IMR-90 (cell line): ENCODE measurements at regions not wholly inside any gene's neighbourhood (a gene's known extent, or its start where the extent isn't known, plus 50 kb on each side); places are given as distances from the start of the nearest gene placed in this dataset.

Source experiments
- ATAC-seq: fragments of 200-7000 bp; cut with Tn5 transposase; 2 replicates; pipeline ENCODE4 v1.9.1; 2020; ENCODE audit warnings: low read depth, mild to moderate bottlenecking, moderate library complexity
- BruUV-seq: library from RNA; stranded (reverse); fragments of 400-500 nt; replicated peaks from 2 replicates; lab custom pipeline; 2021; lab: Mats Ljungman, UMichigan
- CTCF ChIA-PET: fragments of 300-600 bp; formaldehyde crosslinking; extraction: SDS; loops from one replicate; lab custom pipeline; 2021; ENCODE audit warnings: antibody characterized with exemption; lab: Yijun Ruan, JAX
- POLR2A ChIA-PET: fragments of 300-600 bp; sonication (Branson Sonifier 250); formaldehyde crosslinking; loops from one replicate; lab custom pipeline; 2022; ENCODE audit warnings: antibody characterized with exemption; ENCODE audit not compliant: unreplicated experiment; lab: Charles Lee
- DNase-seq: peaks from one replicate; pipeline ENCODE4 v3.0.0; 2013
- H2AFZ ChIP-seq: replicated peaks from 2 replicates; pipeline ENCODE3; 2013; ENCODE audit warnings: low read length, mild to moderate bottlenecking; ENCODE audit not compliant: poor library complexity
- H2AK5ac ChIP-seq: 2 replicates; pipeline ENCODE4 v1.6.1; 2013; ENCODE audit warnings: low read depth, low read length, inconsistent platforms
- H2AK9ac ChIP-seq: replicated peaks from 2 replicates; pipeline ENCODE3; 2013; ENCODE audit warnings: mild to moderate bottlenecking, low read depth, low read length, moderate library complexity; ENCODE audit not compliant: poor library complexity
- H2BK120ac ChIP-seq: 2 replicates; pipeline ENCODE4 v1.6.1; 2013; ENCODE audit warnings: low read depth, low read length, inconsistent platforms
- H2BK15ac ChIP-seq: 3 replicates; pipeline ENCODE4 v1.6.1; 2013; ENCODE audit warnings: low read depth, low read length, inconsistent platforms
- H2BK20ac ChIP-seq: 2 replicates; pipeline ENCODE4 v1.6.1; 2013; ENCODE audit warnings: low read depth, mild to moderate bottlenecking, inconsistent platforms, low read length, moderate library complexity
- H2BK5ac ChIP-seq: 2 replicates; pipeline ENCODE4 v1.6.1; 2013; ENCODE audit warnings: mild to moderate bottlenecking, low read depth, low read length, inconsistent platforms; ENCODE audit not compliant: poor library complexity, severe bottlenecking
- H3K14ac ChIP-seq: replicated peaks from 2 replicates; pipeline ENCODE4 v1.6.1; 2013; ENCODE audit warnings: low read depth, low read length, inconsistent platforms
- H3K18ac ChIP-seq: 2 replicates; pipeline ENCODE4 v1.6.1; 2013; ENCODE audit warnings: low read depth, low read length, control low read depth
- H3K23ac ChIP-seq: 2 replicates; pipeline ENCODE4 v1.6.1; 2013; ENCODE audit warnings: low read depth, low read length, inconsistent platforms
- H3K27ac ChIP-seq: 2 replicates; pipeline ENCODE4 v1.5.1; 2013; ENCODE audit warnings: mild to moderate bottlenecking, control low read depth, low read length; ENCODE audit not compliant: insufficient read depth
- H3K27me3 ChIP-seq: 2 replicates; pipeline ENCODE4 v1.6.1; 2013; ENCODE audit warnings: low read length; ENCODE audit not compliant: control insufficient read depth, insufficient read depth
- H3K36me3 ChIP-seq: 2 replicates; pipeline ENCODE4 v1.6.1; 2013; ENCODE audit warnings: low read length, mixed read lengths; ENCODE audit not compliant: control insufficient read depth, insufficient read depth
- H3K4ac ChIP-seq: 2 replicates; pipeline ENCODE4 v1.6.1; 2013; ENCODE audit warnings: low read depth, low read length, inconsistent platforms
- H3K4me1 ChIP-seq: 2 replicates; pipeline ENCODE4 v1.6.1; 2013; ENCODE audit warnings: low read length, mixed read lengths; ENCODE audit not compliant: control insufficient read depth, insufficient read depth
- H3K4me2 ChIP-seq: 2 replicates; pipeline ENCODE4 v1.6.1; 2013; ENCODE audit warnings: low read depth, mild to moderate bottlenecking, control low read depth, low read length, moderate library complexity
- H3K4me3 ChIP-seq: 2 replicates; pipeline ENCODE4 v1.5.1; 2013; ENCODE audit warnings: low read depth, mild to moderate bottlenecking, control low read depth, low read length, moderate library complexity; ENCODE audit not compliant: insufficient read depth
- H3K56ac ChIP-seq: 2 replicates; pipeline ENCODE4 v1.6.1; 2013; ENCODE audit warnings: low read length, inconsistent platforms; ENCODE audit not compliant: insufficient read depth; ENCODE audit errors: extremely low read depth
- H3K79me1 ChIP-seq, 2 experiments: 2 replicates each; pipeline ENCODE4 v1.6.1; 2013; ENCODE audit warnings: low read length in 2 of 2, inconsistent platforms in 1 of 2, low read depth in 1 of 2
- H3K9ac ChIP-seq: 2 replicates; pipeline ENCODE4 v1.6.1; 2013; ENCODE audit warnings: low read depth, low read length, control low read depth
- H3K9me1 ChIP-seq: 2 replicates; pipeline ENCODE4 v1.6.1; 2013; ENCODE audit warnings: low read length, inconsistent platforms; ENCODE audit not compliant: insufficient read depth
- H3K9me3 ChIP-seq: 2 replicates; pipeline ENCODE4 v1.6.1; 2013; ENCODE audit warnings: low read length; ENCODE audit not compliant: control insufficient read depth, insufficient read depth
- H4K20me1 ChIP-seq: 2 replicates; pipeline ENCODE4 v1.6.1; 2013; ENCODE audit warnings: low read length, inconsistent platforms; ENCODE audit not compliant: insufficient read depth
- H4K5ac ChIP-seq: 2 replicates; pipeline ENCODE4 v1.6.1; 2013; ENCODE audit warnings: mild to moderate bottlenecking, low read depth, low read length, control low read depth
- H4K8ac ChIP-seq, 2 experiments: 2 replicates each; pipeline ENCODE4 v1.6.1; 2013; ENCODE audit warnings: low read depth in 2 of 2, low read length in 2 of 2, control low read depth in 1 of 2, inconsistent platforms in 1 of 2
- H4K91ac ChIP-seq: 2 replicates; pipeline ENCODE4 v1.6.1; 2013; ENCODE audit warnings: low read depth, low read length, inconsistent platforms; ENCODE audit not compliant: insufficient read depth
- CHD1 ChIP-seq: IDR thresholded peaks from 2 replicates; pipeline ENCODE4 v1.6.1; 2012; ENCODE audit warnings: low read depth, low read length, improper control_type of control experiment
- WGBS, 2 experiments: methylation state at CpG; one replicate each; pipeline versions ENCODE4 v1.1.5 to v1.1.7; 2013; ENCODE audit warnings: missing lambda C conversion rate in 2 of 2; ENCODE audit not compliant: insufficient read length in 1 of 2; ENCODE audit errors: extremely low coverage in 2 of 2; 5-methylcytosine and 5-hydroxymethylcytosine counted together
- dilution Hi-C: fragments of 300-500 bp; cut with HindIII; formaldehyde crosslinking; loops from one replicate; pipeline ENCODE4 v1.14.3; 2018; ENCODE audit warnings: low sequenced_read_pairs; ENCODE audit not compliant: unreplicated experiment
- in situ Hi-C: fragments of 300-500 bp; cut with MboI; formaldehyde crosslinking; loops from 3 replicates; pipeline ENCODE4 v1.14.3; 2019; ENCODE audit warnings: low sequenced_read_pairs, inconsistent platforms, mixed read lengths
- intact Hi-C: fragments of 100-400 bp; cut with micrococcal nuclease; formaldehyde crosslinking; loops from 2 replicates; pipeline ENCODE4 v1.10.0; 2022

DNA sequence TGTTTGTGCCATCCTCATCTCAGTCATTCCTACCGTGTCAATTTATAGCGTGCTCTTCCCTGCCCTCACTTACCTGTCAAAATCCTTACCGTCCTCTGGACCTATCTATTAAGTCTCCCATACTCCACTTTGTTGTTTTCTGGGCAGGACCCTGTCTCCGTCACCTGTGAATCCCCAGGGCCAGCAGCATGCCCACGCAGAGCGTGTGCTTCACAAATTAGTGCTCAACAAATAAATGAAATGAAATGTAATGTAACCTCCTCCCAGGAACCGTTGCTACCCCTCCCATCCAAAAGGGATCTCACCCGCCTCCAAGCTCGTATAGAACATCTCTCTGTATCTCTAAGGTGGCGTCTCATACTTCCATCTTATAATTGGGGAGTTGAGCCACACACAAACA lies 589.9 kb upstream of the MGMT start:
- H2BK15ac ChIP-seq, result no peak overlapping the region
- no peak overlapping the region for H3K56ac ChIP-seq
- WGBS, 2 experiments, result 80% methylated on average over 1 of the region's 10 CpGs; no CpG with 5 or more reads in 1 of the 2 experiments
- BruUV-seq, result no TSS peak
- no peak overlapping the region for H2BK20ac ChIP-seq
- H2AK9ac ChIP-seq, result no peak overlapping the region
- CTCF ChIA-PET, result no interaction called here
- no peak overlapping the region for H2AK5ac ChIP-seq
- H2BK120ac ChIP-seq, result no peak overlapping the region
- no peak overlapping the region for H2BK5ac ChIP-seq
- H3K9me1 ChIP-seq, result no peaks in the 10 kb centered on the region
- H3K36me3 ChIP-seq, result no peaks in the 10 kb centered on the region
- H3K4me1 ChIP-seq, result no peaks in the 10 kb centered on the region
- H2AFZ ChIP-seq, result no peak overlapping the region
- intact Hi-C loops (no loop called here), in situ Hi-C loops (no loop called here), dilution Hi-C loops (no loop called here)
- ATAC-seq (no peak), DNase-seq (no peak)
- H3K27me3 ChIP-seq, result no peaks in the 10 kb centered on the region
- H3K18ac ChIP-seq, result no peak overlapping the region
- H3K79me1 ChIP-seq, result no peaks in the 10 kb centered on the region
- no peak overlapping the region for H4K8ac ChIP-seq
- H4K20me1 ChIP-seq, result no peaks in the 10 kb centered on the region
- H3K27ac ChIP-seq, result no peak overlapping the region
- no peak overlapping the region for H4K91ac ChIP-seq
- no peak overlapping the region for H3K4ac ChIP-seq
- POLR2A ChIA-PET, result no interaction called here
- peaks cover 21% of the 10 kb centered on the region for H3K9me3 ChIP-seq
- no peak overlapping the region for H3K23ac ChIP-seq
- no peak overlapping the region for H4K5ac ChIP-seq
- TF ChIP-seq CHD1, result no peak
- no peak overlapping the region for H3K4me2 ChIP-seq
- no peak overlapping the region for H3K14ac ChIP-seq
- H3K9ac ChIP-seq, result no peak overlapping the region
- no peak overlapping the region for H3K4me3 ChIP-seq
